Spinal cord (tissue), 9 donors: ENCODE measurements at regions not wholly inside any gene's neighbourhood (a gene's known extent, or its start where the extent isn't known, plus 50 kb on each side); places are given as distances from the start of the nearest gene placed in this dataset.

Experiments used
- DNase-seq, 6 donors: peaks; one replicate each; pipeline versions ENCODE4 v3.0.0 to v3.0.0-alpha.2; 2013 to 2015; ENCODE audit warnings: low spot score in 6 of 6, low read depth in 4 of 6
- H3K27ac ChIP-seq: one replicate; pipeline ENCODE4 v1.5.1; 2013; ENCODE audit warnings: low read depth, low read length, control low read depth
- H3K27me3 ChIP-seq: one replicate; pipeline ENCODE4 v1.6.1; 2013; ENCODE audit warnings: low read length; ENCODE audit not compliant: control insufficient read depth, insufficient read depth
- H3K36me3 ChIP-seq: one replicate; pipeline ENCODE4 v1.6.1; 2013; ENCODE audit warnings: low read length; ENCODE audit not compliant: control insufficient read depth, insufficient read depth
- H3K4me1 ChIP-seq: one replicate; pipeline ENCODE4 v1.6.1; 2013; ENCODE audit warnings: low read length; ENCODE audit not compliant: control insufficient read depth, insufficient read depth
- H3K4me3 ChIP-seq: one replicate; pipeline ENCODE4 v1.5.1; 2013; ENCODE audit warnings: low read depth, low read length, control low read depth
- H3K9me3 ChIP-seq: one replicate; pipeline ENCODE4 v1.6.1; 2013; ENCODE audit warnings: low read length; ENCODE audit not compliant: control insufficient read depth, insufficient read depth
- WGBS: methylation state at CpG from one replicate; pipeline ENCODE4 v1.1.5; 2013; ENCODE audit warnings: missing lambda C conversion rate; ENCODE audit not compliant: insufficient coverage; 5-methylcytosine and 5-hydroxymethylcytosine counted together
- donor health status: healthy.

- H3K4me1 ChIP-seq = no peaks in the 10 kb centered on the region
- DNase-seq = no peak
- WGBS = 14% methylated on average over 1 of the region's 1 CpG
- no peak overlapping the region for H3K4me3 ChIP-seq
- no peaks in the 10 kb centered on the region for H3K36me3 ChIP-seq
- no peaks in the 10 kb centered on the region for H3K27me3 ChIP-seq
- H3K9me3 ChIP-seq = no peaks in the 10 kb centered on the region
- H3K27ac ChIP-seq = no peak overlapping the region
These were observed 68.2 kb downstream of the ABCC12 start for GRCh38 chr16:48087639-48088038.

DNA sequence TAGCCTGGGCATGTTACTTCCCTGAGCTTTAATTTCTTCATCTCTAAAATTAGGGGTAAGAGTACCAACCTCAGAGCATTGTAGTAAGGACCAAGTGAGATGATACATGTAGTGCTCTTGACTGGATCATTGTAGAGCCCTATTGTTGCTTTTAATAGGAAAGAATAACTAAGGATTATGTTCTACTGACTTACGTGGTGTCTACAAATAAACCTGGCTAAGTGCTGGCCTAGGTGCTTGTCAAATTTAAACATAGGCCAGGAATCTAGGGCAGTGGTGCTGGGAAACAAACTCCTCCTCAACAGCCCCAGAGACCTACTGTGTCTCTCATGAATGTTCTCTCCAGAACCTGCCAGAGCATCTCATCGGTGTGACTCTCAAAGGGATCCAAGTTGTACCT is 69.4 kb downstream of the ABCC12 start:
- H3K36me3 ChIP-seq = no peaks in the 10 kb centered on the region
- H3K4me3 ChIP-seq = no peak overlapping the region
- no peak for DNase-seq
- 100% methylated on average over 1 of the region's 2 CpGs for WGBS
- H3K4me1 ChIP-seq = no peaks in the 10 kb centered on the region
- H3K9me3 ChIP-seq = no peaks in the 10 kb centered on the region
- no peak overlapping the region for H3K27ac ChIP-seq
- no peaks in the 10 kb centered on the region for H3K27me3 ChIP-seq

GRCh38 chr16:48085729-48086128 is 70.1 kb downstream of the ABCC12 start:
- Histone ChIP-seq H3K36me3 (no peaks in the 10 kb centered on the region), H3K9me3 (no peaks in the 10 kb centered on the region), H3K27ac (no peak overlapping the region), H3K4me1 (no peaks in the 10 kb centered on the region), H3K27me3 (no peaks in the 10 kb centered on the region), H3K4me3 (no peak overlapping the region)
- no CpG with 5 or more reads among the region's 1 CpG for WGBS
- no peak for DNase-seq

DNA sequence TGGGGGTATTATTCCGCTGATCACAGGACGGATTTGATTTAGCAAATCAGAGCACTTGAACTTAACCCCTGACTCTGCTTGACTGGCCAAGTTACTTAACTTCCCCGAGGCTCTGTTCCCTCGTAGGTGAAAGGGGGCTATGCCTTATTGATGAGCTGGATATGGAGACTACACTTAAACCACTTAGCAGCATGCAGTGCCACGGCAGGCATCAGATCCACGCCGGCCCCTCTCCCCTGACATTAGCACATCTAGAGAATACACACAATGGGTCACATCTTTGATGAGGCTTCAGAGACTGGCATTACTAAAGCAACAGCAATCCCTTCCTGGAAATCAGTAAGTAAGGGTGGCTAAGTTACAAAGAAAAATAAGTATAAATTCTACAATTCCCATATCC is 71.0 kb downstream of the ABCC12 start:
- Histone ChIP-seq H3K27me3 (no peaks in the 10 kb centered on the region), H3K4me3 (no peak overlapping the region), H3K27ac (no peak overlapping the region), H3K36me3 (no peaks in the 10 kb centered on the region), H3K4me1 (no peaks in the 10 kb centered on the region), H3K9me3 (no peaks in the 10 kb centered on the region)
- WGBS = 80% methylated on average over 1 of the region's 7 CpGs
- DNase-seq = no peak

GRCh38 chr16:48082516-48082915 is 73.3 kb downstream of the ABCC12 start:
- no peak for DNase-seq
- 61% methylated on average over 5 of the region's 6 CpGs for WGBS
- no peak overlapping the region for H3K27ac ChIP-seq
- H3K4me1 ChIP-seq = no peaks in the 10 kb centered on the region
- H3K4me3 ChIP-seq = no peak overlapping the region
- H3K27me3 ChIP-seq = no peaks in the 10 kb centered on the region
- no peaks in the 10 kb centered on the region for H3K9me3 ChIP-seq
- no peaks in the 10 kb centered on the region for H3K36me3 ChIP-seq

DNA sequence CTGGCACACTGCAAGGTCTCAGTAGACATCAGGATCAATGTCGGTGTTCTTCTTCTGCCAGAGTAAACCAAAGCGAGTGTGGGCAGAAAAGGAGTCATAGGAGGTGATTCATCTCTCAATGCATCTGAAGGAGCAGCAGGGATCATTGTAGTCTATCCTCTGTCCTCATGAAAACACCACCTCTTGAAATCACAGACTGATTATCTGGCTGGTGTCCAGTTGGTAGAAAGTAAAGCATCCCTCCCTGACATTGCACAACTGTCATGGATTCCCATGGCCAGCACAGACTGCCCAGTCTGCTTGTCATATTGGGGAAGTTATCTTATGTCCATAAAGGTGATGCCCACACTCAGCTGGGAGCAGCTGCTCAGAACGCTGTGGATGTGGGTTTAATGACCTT is 74.1 kb downstream of the ABCC12 start:
- no peaks in the 10 kb centered on the region for H3K27me3 ChIP-seq
- no peaks in the 10 kb centered on the region for H3K4me1 ChIP-seq
- no peaks in the 10 kb centered on the region for H3K36me3 ChIP-seq
- WGBS = 91% methylated on average over 1 of the region's 3 CpGs
- no peak for DNase-seq
- no peak overlapping the region for H3K27ac ChIP-seq
- no peaks in the 10 kb centered on the region for H3K9me3 ChIP-seq
- no peak overlapping the region for H3K4me3 ChIP-seq

DNA sequence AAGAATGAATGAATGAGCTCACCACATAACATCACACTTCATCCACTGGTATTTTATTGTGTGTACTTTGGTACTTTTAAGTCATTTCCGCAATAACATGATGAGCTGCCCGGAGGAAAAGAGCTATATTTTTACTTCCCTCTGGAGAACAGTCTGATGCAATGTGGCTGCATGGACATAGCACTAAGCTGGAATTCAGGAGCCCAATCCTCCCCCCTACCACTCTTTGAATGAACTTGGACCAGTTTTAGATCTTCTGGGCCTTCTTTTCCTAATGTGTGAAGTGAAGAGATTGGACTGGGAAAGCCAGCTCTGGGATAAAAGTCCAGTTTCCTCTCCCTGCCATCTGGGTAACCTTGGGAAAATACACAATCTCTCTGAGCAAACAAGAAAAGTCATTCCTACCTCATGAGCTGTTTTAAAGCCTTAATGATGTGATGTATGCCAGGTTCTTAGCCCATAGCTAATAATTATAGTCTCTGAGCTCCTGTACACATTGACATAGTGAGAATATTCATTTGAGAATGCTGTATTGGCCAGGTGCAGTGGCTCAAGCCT is 79.3 kb downstream of the ABCC12 start:
- H3K4me1 ChIP-seq = no peaks in the 10 kb centered on the region
- no peaks in the 10 kb centered on the region for H3K36me3 ChIP-seq
- H3K4me3 ChIP-seq = no peak overlapping the region
- no CpG with 5 or more reads among the region's 2 CpGs for WGBS
- H3K27me3 ChIP-seq = no peaks in the 10 kb centered on the region
- no peak overlapping the region for H3K27ac ChIP-seq
- no peak for DNase-seq
- H3K9me3 ChIP-seq = no peaks in the 10 kb centered on the region

DNA sequence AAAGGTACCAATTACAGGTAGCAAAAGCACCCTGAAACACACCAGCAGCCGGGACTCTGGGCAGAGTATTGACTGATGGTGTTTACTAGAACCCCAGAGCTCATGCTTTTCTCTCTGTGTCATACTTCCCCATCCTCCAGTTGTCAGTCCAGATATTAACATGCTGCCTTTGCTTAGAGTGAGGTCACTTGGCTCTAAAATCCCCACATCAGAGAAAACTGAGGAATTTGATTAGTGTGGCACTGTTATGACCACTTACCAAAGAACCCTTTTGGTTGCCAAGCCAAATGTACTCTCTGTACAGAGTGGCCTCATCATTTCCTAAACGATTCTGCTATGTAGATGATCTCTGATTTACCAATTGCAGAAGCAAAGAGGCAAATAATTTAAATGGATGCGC is 80.4 kb downstream of the ABCC12 start:
- DNase-seq = peak in 1 of 6 donors; percentile 16
- no peaks in the 10 kb centered on the region for H3K9me3 ChIP-seq
- H3K36me3 ChIP-seq = no peaks in the 10 kb centered on the region
- no peak overlapping the region for H3K4me3 ChIP-seq
- no peak overlapping the region for H3K27ac ChIP-seq
- H3K27me3 ChIP-seq = no peaks in the 10 kb centered on the region
- WGBS = 71% methylated on average over 1 of the region's 3 CpGs
- H3K4me1 ChIP-seq = no peaks in the 10 kb centered on the region

- Histone ChIP-seq H3K4me1 (peaks cover 4% of the 10 kb centered on the region), H3K9me3 (no peaks in the 10 kb centered on the region), H3K36me3 (no peaks in the 10 kb centered on the region), H3K27me3 (no peaks in the 10 kb centered on the region), H3K4me3 (no peak overlapping the region), H3K27ac (no peak overlapping the region)
- DNase-seq = no peak
- 36% methylated on average over 2 of the region's 2 CpGs for WGBS
These were observed 88.4 kb downstream of the ABCC12 start for GRCh38 chr16:48067388-48067787.

DNA sequence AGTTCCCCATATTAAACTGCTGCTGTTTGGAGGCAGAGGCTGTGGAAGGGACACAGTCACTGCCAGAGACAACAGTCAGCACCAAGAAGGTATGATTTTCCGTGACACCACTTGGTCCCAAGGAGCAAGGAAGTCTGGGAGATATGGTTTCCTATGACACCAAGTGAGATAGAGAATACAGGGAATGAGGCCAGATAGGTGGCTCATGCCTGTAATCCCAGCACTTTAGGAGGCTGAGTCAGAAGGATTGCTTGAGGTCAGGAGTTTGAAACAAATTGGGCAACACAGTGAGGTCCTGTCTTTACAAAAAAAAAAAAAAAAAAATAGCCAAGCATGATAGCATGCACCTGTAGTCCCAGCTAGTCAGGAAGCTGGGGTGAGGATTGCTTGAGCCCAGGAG is 90.8 kb downstream of the ABCC12 start:
- no peaks in the 10 kb centered on the region for H3K27me3 ChIP-seq
- peaks cover 4% of the 10 kb centered on the region for H3K4me1 ChIP-seq
- H3K36me3 ChIP-seq = no peaks in the 10 kb centered on the region
- no peaks in the 10 kb centered on the region for H3K9me3 ChIP-seq
- 87% methylated on average over 1 of the region's 1 CpG for WGBS
- H3K27ac ChIP-seq = no peak overlapping the region
- DNase-seq = no peak
- no peak overlapping the region for H3K4me3 ChIP-seq
